A549 (cell line): ENCODE measurements at regions not wholly inside any gene's neighbourhood (a gene's known extent, or its start where the extent isn't known, plus 50 kb on each side); places are given as distances from the start of the nearest gene placed in this dataset.

Source experiments
- CTCF ChIP-seq: fragments of >200 bp; sonication (Bioruptor Twin); formaldehyde crosslinking; IDR thresholded peaks from 3 replicates; pipeline ENCODE4 v1.5.1; 2016
- EP300 ChIP-seq, 2 experiments: fragments of >200 bp; sonication (Bioruptor Twin); formaldehyde crosslinking; IDR thresholded peaks; 2 replicates in 1 of 2; 3 replicates in 1 of 2; pipeline ENCODE4 v1.6.1; 2016 to 2017
- HDAC2 ChIP-seq: fragments of 200-600 bp; sonication (generic); IDR thresholded peaks from 2 replicates; pipeline ENCODE4 v1.6.1; 2016
- POLR2A ChIP-seq: IDR thresholded peaks from 2 replicates; pipeline ENCODE4 v1.6.1; 2012; ENCODE audit warnings: mild to moderate bottlenecking, low read length
- RAD21 ChIP-seq, 2 experiments: fragments of >200 bp in 1 of 2; sonication (Bioruptor Twin) in 1 of 2; formaldehyde crosslinking in 1 of 2; IDR thresholded peaks in 1 of 2; conservative IDR thresholded peaks in 1 of 2; 2 replicates in 1 of 2; 3 replicates in 1 of 2; pipeline ENCODE4 v1.6.1; 2012 to 2018; ENCODE audit warnings: inconsistent platforms in 1 of 2
- RFX5 ChIP-seq: fragments of 450-650 bp; IDR thresholded peaks from 2 replicates; pipeline ENCODE4 v1.7.1; 2014; ENCODE audit warnings: antibody characterized with exemption, mild to moderate bottlenecking, moderate library complexity

- no peak for TF ChIP-seq CTCF
- TF ChIP-seq POLR2A = no peak
- TF ChIP-seq RFX5 = no peak
- TF ChIP-seq RAD21 (conservative IDR thresholded peaks at IDR 0.05 in 1 of 2, IDR thresholded peaks at IDR 0.05 in 1 of 2) = no peak
- no peak for TF ChIP-seq EP300 (IDR thresholded peaks at IDR 0.05)
- TF ChIP-seq HDAC2 = no peak
These were observed 164.7 kb upstream of the B3GAT1 start for GRCh38 chr11:134576721-134577171.
